K562 (cell line): ENCODE measurements at regions not wholly inside any gene's neighbourhood (a gene's known extent, or its start where the extent isn't known, plus 50 kb on each side); places are given as distances from the start of the nearest gene placed in this dataset.

Experiments used
- ATAC-seq: fragments of 200-7000 bp; cut with Tn5 transposase; 3 replicates; pipeline ENCODE4 v1.9.1; 2020; ENCODE audit warnings: moderate library complexity
- BruUV-seq: library from RNA; stranded (reverse); fragments of 400-500 nt; replicated peaks from 2 replicates; lab custom pipeline; 2021; lab: Mats Ljungman, UMichigan
- CTCF ChIA-PET: fragments of 300-600 bp; formaldehyde crosslinking; extraction: SDS; loops from one replicate; lab custom pipeline; 2021; ENCODE audit warnings: low intra/inter-chr PET ratio; lab: Yijun Ruan, JAX
- POLR2A ChIA-PET: fragments of 300-600, 350-650 bp; sonication (Branson Sonifier 250); formaldehyde crosslinking; extraction: SDS; loops from one replicate; lab custom pipeline; 2021; ENCODE audit warnings: antibody characterized with exemption, inconsistent platforms; lab: Yijun Ruan, JAX
- DNase-seq, 4 experiments: peaks; one replicate each; pipeline versions ENCODE4 v3.0.0 to v3.0.0-alpha.2; 2011 to 2018; ENCODE audit warnings: low spot score in 3 of 4, mixed read lengths in 3 of 4; ENCODE audit errors: extremely low read depth in 1 of 4
- FAIRE-seq: peaks from 2 replicates; lab custom pipeline; 2011; peaks lifted over from hg19 to GRCh38; lab: Jason Lieb, UNC
- H2AFZ ChIP-seq: 2 replicates; pipeline ENCODE4 v1.6.0; 2011; ENCODE audit warnings: low read depth, low read length, control low read depth, inconsistent platforms
- H3K27ac ChIP-seq: fragments of 200-600 bp; 3 replicates; pipeline ENCODE4 v1.8.0; 2011; ENCODE audit warnings: low read depth, mild to moderate bottlenecking, control low read depth, inconsistent platforms, low read length, moderate library complexity, mixed read lengths; ENCODE audit errors: extremely low read depth
- H3K27me3 ChIP-seq, 2 experiments: fragments of 300-600 bp in 1 of 2; 2 replicates in 1 of 2; 3 replicates in 1 of 2; pipeline versions ENCODE4 v1.6.0 to v1.8.0; 2011; ENCODE audit warnings: inconsistent platforms in 2 of 2, low read length in 2 of 2, mild to moderate bottlenecking in 1 of 2, mixed read lengths in 1 of 2, moderate library complexity in 1 of 2; ENCODE audit not compliant: control insufficient read depth in 2 of 2, insufficient read depth in 2 of 2
- H3K36me3 ChIP-seq: fragments of 300-600 bp; 3 replicates; pipeline ENCODE4 v1.8.0; 2011; ENCODE audit warnings: mild to moderate bottlenecking, low read length, inconsistent platforms; ENCODE audit not compliant: control insufficient read depth, insufficient read depth
- H3K4me1 ChIP-seq, 2 experiments: fragments of 200-600 bp in 1 of 2; replicated peaks in 1 of 2; 2 replicates in 1 of 2; 3 replicates in 1 of 2; pipeline versions ENCODE4 v1.5.1 to v1.8.0; 2011; ENCODE audit warnings: inconsistent platforms in 2 of 2, low read length in 2 of 2, mild to moderate bottlenecking in 1 of 2, mixed read lengths in 1 of 2, moderate library complexity in 1 of 2; ENCODE audit not compliant: control insufficient read depth in 2 of 2, insufficient read depth in 2 of 2
- H3K4me2 ChIP-seq: 2 replicates; pipeline ENCODE4 v1.6.1; 2011; ENCODE audit warnings: low read length, control low read depth, inconsistent platforms, mixed read lengths; ENCODE audit not compliant: insufficient read depth
- H3K4me3 ChIP-seq: fragments of 200-600 bp; sonication (generic), shearing (Covaris generic); 2 replicates; pipeline ENCODE4 v1.5.1; 2016; ENCODE audit warnings: control low read depth, inconsistent platforms
- H3K79me2 ChIP-seq: fragments of 200-600 bp; 3 replicates; pipeline ENCODE4 v1.8.0; 2011; ENCODE audit warnings: low read length, inconsistent platforms; ENCODE audit not compliant: control insufficient read depth, insufficient read depth
- H3K9ac ChIP-seq, 2 experiments: 2 replicates each; pipeline versions ENCODE4 v1.6.0 to v1.6.1; 2011; ENCODE audit warnings: low read depth in 2 of 2, low read length in 2 of 2, control low read depth in 1 of 2, inconsistent platforms in 1 of 2, mild to moderate bottlenecking in 1 of 2, mixed read lengths in 1 of 2; ENCODE audit not compliant: insufficient read depth in 1 of 2
- H3K9me1 ChIP-seq: one replicate; pipeline ENCODE4 v1.6.0; 2011; ENCODE audit warnings: inconsistent platforms, mild to moderate bottlenecking, low read length, moderate library complexity; ENCODE audit not compliant: control insufficient read depth, insufficient read depth
- H3K9me3 ChIP-seq: replicated peaks from 2 replicates; pipeline ENCODE4 v1.5.1; 2011; ENCODE audit warnings: low read depth, low read length, inconsistent platforms; ENCODE audit not compliant: control insufficient read depth, insufficient read depth
- H4K20me1 ChIP-seq: replicated peaks from 2 replicates; pipeline ENCODE4 v1.6.1; 2011; ENCODE audit warnings: low read length, inconsistent platforms, mixed read lengths; ENCODE audit not compliant: control insufficient read depth, insufficient read depth
- BCLAF1 ChIP-seq, 2 experiments: fragments of 450-650 bp in 1 of 2; IDR thresholded peaks; 2 replicates each; pipeline ENCODE4 v1.6.1; 2011 to 2017; ENCODE audit warnings: low read depth in 2 of 2, antibody characterized with exemption in 1 of 2, borderline replicate concordance in 1 of 2, low read length in 1 of 2, mild to moderate bottlenecking in 1 of 2, mixed read lengths in 1 of 2; ENCODE audit not compliant: control insufficient read depth in 1 of 2
- CBX3 ChIP-seq, 2 experiments: IDR thresholded peaks; 1 replicate in 1 of 2; 2 replicates in 1 of 2; pipeline ENCODE4 v1.6.1; 2012; ENCODE audit warnings: inconsistent platforms in 2 of 2, low read length in 2 of 2, borderline replicate concordance in 1 of 2, control low read depth in 1 of 2
- CHD1 ChIP-seq: fragments of 200-600 bp; sonication (generic); IDR thresholded peaks from one replicate; pipeline ENCODE4 v1.6.1; 2012; ENCODE audit warnings: mild to moderate bottlenecking, moderate library complexity, low read length, inconsistent platforms
- DNMT1 ChIP-seq: fragments of 450-650 bp; IDR thresholded peaks from 2 replicates; pipeline ENCODE4 v1.6.1; 2016; ENCODE audit warnings: antibody characterized with exemption, mild to moderate bottlenecking
- FOS ChIP-seq: IDR thresholded peaks from 3 replicates; pipeline ENCODE4 v1.6.1; 2011; ENCODE audit not compliant: insufficient read length; ENCODE audit errors: extremely low read depth
- MXI1 ChIP-seq: IDR thresholded peaks from 2 replicates; pipeline ENCODE4 v1.6.1; 2011; ENCODE audit warnings: low read depth, mild to moderate bottlenecking, improper control_type of control experiment, low read length
- NONO ChIP-seq, 2 experiments: fragments of 200-400 bp in 1 of 2; fragments of 450-650 bp in 1 of 2; formaldehyde crosslinking in 1 of 2; IDR thresholded peaks; 2 replicates each; pipeline ENCODE4 v1.6.1; 2017; ENCODE audit warnings: low read depth in 2 of 2, mild to moderate bottlenecking in 2 of 2, moderate library complexity in 2 of 2, low read length in 1 of 2
- TCF15 ChIP-seq: fragments of 250-450 bp; sonication (Bioruptor Pico); IDR thresholded peaks from 2 replicates; pipeline ENCODE4 v1.8.0; 2022; ENCODE audit warnings: moderate library complexity, mild to moderate bottlenecking, inconsistent platforms
- ZBED1 ChIP-seq: IDR thresholded peaks from 2 replicates; pipeline ENCODE4 v1.6.1; 2014
- ZBTB7A ChIP-seq: IDR thresholded peaks from 2 replicates; pipeline ENCODE4 v1.6.1; 2011; ENCODE audit warnings: low read depth, mild to moderate bottlenecking, low read length, moderate library complexity, borderline replicate concordance; ENCODE audit not compliant: control insufficient read depth
- ZNF644 ChIP-seq: fragments of 200-800 bp; sonication (Bioruptor generic); IDR thresholded peaks from 2 replicates; pipeline ENCODE4 v1.6.1; 2016; ENCODE audit warnings: low read depth, missing genetic modification characterization, missing compliant biosample characterization
- WGBS: fragments of 100-300 bp; shearing (Covaris generic); methylation state at CpG from one replicate; pipeline ENCODE4 v1.1.6; 2016; ENCODE audit warnings: low coverage, mixed read lengths; ENCODE audit not compliant: insufficient coverage; ENCODE audit errors: missing lambda C conversion rate; 5-methylcytosine and 5-hydroxymethylcytosine counted together
- in situ Hi-C: fragments of 300-500 bp; cut with MboI; formaldehyde crosslinking; loops from 4 replicates; pipeline ENCODE4 v1.15.0; 2018; ENCODE audit warnings: inconsistent platforms, mixed read lengths
- intact Hi-C: fragments of 100-400 bp; cut with micrococcal nuclease; formaldehyde crosslinking; loops from 2 replicates; pipeline ENCODE4 v1.14.2; 2022
- TF ChIP-seq, protein P1 (sequence below): sonication (generic); formaldehyde crosslinking; IDR thresholded peaks from 2 replicates; pipeline ENCODE4 v1.8.0; 2022; ENCODE audit warnings: mild to moderate bottlenecking, missing genetic modification reagents
- TF ChIP-seq, protein P2 (sequence below): fragments of 250-450 bp; sonication (Bioruptor Pico); IDR thresholded peaks from 2 replicates; pipeline ENCODE4 v1.4.0; 2020; ENCODE audit warnings: mild to moderate bottlenecking, moderate library complexity

- TF ChIP-seq, protein P1, sequence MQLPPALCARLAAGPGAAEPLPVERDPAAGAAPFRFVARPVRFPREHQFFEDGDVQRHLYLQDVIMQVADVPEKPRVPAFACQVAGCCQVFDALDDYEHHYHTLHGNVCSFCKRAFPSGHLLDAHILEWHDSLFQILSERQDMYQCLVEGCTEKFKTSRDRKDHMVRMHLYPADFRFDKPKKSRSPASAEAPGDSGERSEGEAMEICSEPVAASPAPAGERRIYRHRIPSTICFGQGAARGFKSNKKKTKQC, result no peak
- no peak for TF ChIP-seq CHD1
- TF ChIP-seq, all 486 proteins: peak for 0
These were observed 325.3 kb upstream of the RND3 start (continued) for GRCh38 chr2:150812664-150813367.

GRCh38 chr2:150812066-150812465 is 324.6 kb upstream of the RND3 start:
- in situ Hi-C loops, result no loop called here
- Histone ChIP-seq H4K20me1 (no peaks in the 10 kb centered on the region), H3K9me1 (no peaks in the 10 kb centered on the region), H3K36me3 (no peaks in the 10 kb centered on the region), H3K27ac (no peak overlapping the region), H3K9me3 (no peaks in the 10 kb centered on the region), H3K9ac (no peak overlapping the region), H2AFZ (no peak overlapping the region), H3K4me2 (no peak overlapping the region), H3K79me2 (no peaks in the 10 kb centered on the region), H3K27me3 (no peaks in the 10 kb centered on the region), H3K4me3 (no peak overlapping the region), H3K4me1 (no peaks in the 10 kb centered on the region)
- CTCF ChIA-PET, result no interaction called here
- WGBS, result 0% methylated on average over 3 of the region's 3 CpGs
- DNase-seq (no peak), FAIRE-seq (no peak), ATAC-seq (no peak)
- intact Hi-C loops, result no loop called here
- no TSS peak for BruUV-seq
- POLR2A ChIA-PET, result no interaction called here
- TF ChIP-seq BCLAF1 (IDR thresholded peaks at IDR 0.05; ENCODE audit: borderline replicate concordance in 1 of 2, control insufficient read depth in 1 of 2, low read depth in 2 of 2, low read length in 1 of 2) (no peak), FOS (no peak), MXI1 (no peak), DNMT1 (no peak), CBX3 (IDR thresholded peaks at IDR 0.05; ENCODE audit: borderline replicate concordance in 1 of 2, low read length in 2 of 2) (no peak), TCF15 (CRISPR knock-in tag) (no peak), ZNF644 (tag) (no peak), ZBTB7A (no peak), NONO (IDR thresholded peaks at IDR 0.05; ENCODE audit: low read depth in 2 of 2, low read length in 1 of 2) (no peak), ZBED1 (no peak)
- TF ChIP-seq, protein P2, sequence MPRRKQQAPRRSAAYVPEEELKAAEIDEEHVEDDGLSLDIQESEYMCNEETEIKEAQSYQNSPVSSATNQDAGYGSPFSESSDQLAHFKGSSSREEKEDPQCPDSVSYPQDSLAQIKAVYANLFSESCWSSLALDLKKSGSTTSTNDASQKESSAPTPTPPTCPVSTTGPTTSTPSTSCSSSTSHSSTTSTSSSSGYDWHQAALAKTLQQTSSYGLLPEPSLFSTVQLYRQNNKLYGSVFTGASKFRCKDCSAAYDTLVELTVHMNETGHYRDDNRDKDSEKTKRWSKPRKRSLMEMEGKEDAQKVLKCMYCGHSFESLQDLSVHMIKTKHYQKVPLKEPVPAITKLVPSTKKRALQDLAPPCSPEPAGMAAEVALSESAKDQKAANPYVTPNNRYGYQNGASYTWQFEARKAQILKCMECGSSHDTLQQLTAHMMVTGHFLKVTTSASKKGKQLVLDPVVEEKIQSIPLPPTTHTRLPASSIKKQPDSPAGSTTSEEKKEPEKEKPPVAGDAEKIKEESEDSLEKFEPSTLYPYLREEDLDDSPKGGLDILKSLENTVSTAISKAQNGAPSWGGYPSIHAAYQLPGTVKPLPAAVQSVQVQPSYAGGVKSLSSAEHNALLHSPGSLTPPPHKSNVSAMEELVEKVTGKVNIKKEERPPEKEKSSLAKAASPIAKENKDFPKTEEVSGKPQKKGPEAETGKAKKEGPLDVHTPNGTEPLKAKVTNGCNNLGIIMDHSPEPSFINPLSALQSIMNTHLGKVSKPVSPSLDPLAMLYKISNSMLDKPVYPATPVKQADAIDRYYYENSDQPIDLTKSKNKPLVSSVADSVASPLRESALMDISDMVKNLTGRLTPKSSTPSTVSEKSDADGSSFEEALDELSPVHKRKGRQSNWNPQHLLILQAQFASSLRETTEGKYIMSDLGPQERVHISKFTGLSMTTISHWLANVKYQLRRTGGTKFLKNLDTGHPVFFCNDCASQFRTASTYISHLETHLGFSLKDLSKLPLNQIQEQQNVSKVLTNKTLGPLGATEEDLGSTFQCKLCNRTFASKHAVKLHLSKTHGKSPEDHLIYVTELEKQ (CRISPR knock-in tag), result no peak
